ENCODE measurements at regions not wholly inside any gene's neighbourhood (a gene's known extent, or its start where the extent isn't known, plus 50 kb on each side); places are given as distances from the start of the nearest gene placed in this dataset.

DNA sequence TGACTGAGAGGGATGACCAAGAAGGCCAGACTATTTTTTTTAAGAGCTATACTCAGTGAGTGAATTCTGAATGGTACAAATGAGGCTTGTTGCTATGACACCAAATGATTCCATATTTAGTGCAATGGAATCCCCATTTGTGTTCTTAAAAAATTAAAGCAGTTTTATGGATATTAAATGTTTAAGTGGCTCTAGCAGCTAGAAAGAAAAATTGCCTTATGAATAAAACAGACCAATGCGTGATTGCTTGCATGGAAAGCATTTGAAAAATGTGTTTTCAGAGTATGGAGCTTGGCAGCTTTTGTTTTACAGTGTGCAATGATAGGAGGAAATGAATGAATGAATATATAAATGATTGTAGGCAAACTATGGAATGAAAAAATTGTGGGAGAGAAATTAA, 238.8 kb upstream of the DPP10 start:
- Histone ChIP-seq H3K27ac (ENCODE audit: low read depth in 1 of 2, low read length in 1 of 2) (no peak overlapping the region), H3K4me1 (ENCODE audit: control insufficient read depth in 5 of 5, insufficient read depth in 5 of 5, low read length in 5 of 5) (no peaks in the 10 kb centered on the region), H3K9ac (ENCODE audit: insufficient read depth in 1 of 2, low read length in 2 of 2) (no peak overlapping the region), H3K36me3 (ENCODE audit: control insufficient read depth in 4 of 4, insufficient read depth in 4 of 4, low read length in 4 of 4) (no peaks in the 10 kb centered on the region), H3K4me3 (no peak overlapping the region), H3K9me3 (ENCODE audit: control insufficient read depth in 4 of 4, insufficient read depth in 3 of 4, low read length in 3 of 4) (peaks cover 0 to 3% (median 0%) of the 10 kb centered on the region in 4 donors), H3K27me3 (ENCODE audit: control insufficient read depth in 3 of 3, insufficient read depth in 3 of 3, low read length in 2 of 3) (no peaks in the 10 kb centered on the region)
- ATAC-seq (ENCODE audit: insufficient read depth, low FRiP score) (no peak), DNase-seq (no peak)
- 51 to 84% methylated on average over 1 of the region's 1 CpG for WGBS, 2 donors
- TF ChIP-seq, protein P1, sequence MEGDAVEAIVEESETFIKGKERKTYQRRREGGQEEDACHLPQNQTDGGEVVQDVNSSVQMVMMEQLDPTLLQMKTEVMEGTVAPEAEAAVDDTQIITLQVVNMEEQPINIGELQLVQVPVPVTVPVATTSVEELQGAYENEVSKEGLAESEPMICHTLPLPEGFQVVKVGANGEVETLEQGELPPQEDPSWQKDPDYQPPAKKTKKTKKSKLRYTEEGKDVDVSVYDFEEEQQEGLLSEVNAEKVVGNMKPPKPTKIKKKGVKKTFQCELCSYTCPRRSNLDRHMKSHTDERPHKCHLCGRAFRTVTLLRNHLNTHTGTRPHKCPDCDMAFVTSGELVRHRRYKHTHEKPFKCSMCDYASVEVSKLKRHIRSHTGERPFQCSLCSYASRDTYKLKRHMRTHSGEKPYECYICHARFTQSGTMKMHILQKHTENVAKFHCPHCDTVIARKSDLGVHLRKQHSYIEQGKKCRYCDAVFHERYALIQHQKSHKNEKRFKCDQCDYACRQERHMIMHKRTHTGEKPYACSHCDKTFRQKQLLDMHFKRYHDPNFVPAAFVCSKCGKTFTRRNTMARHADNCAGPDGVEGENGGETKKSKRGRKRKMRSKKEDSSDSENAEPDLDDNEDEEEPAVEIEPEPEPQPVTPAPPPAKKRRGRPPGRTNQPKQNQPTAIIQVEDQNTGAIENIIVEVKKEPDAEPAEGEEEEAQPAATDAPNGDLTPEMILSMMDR (IDR thresholded peaks at IDR 0.05; ENCODE audit: control extremely low read depth, extremely low read depth): no peak

DNA sequence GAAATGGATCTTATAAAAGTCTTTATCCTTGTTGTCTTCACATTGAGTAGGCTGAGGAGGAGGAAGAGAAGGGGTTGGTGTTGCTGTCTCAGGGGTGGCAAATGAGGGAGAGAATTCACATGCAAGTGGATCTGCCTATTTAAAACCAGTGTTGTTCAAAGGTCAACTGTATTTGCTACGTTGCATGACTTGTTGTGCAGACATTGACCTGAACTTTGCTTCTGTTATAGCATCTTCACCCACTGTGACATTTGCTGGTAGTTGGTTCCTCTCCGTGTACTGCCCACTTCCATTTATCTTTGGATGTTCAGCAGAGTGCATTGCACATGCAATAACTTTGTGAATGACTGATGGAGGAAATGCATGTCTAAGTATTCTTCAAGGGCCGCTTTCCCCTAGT, 228.6 kb upstream of the DPP10 start:
- H3K4me1 ChIP-seq (ENCODE audit: control insufficient read depth in 5 of 5, insufficient read depth in 5 of 5, low read length in 5 of 5): peaks cover 0 to 19% (median 7%) of the 10 kb centered on the region in 5 donors
- WGBS, 2 donors: 78 to 83% methylated on average over 3 of the region's 3 CpGs
- H3K36me3 ChIP-seq (ENCODE audit: control insufficient read depth in 4 of 4, insufficient read depth in 4 of 4, low read length in 4 of 4): no peaks in the 10 kb centered on the region
- TF ChIP-seq, protein P1 (IDR thresholded peaks at IDR 0.05; ENCODE audit: control extremely low read depth, extremely low read depth): no peak
- H3K4me3 ChIP-seq: no peak overlapping the region
- DNase-seq: no peak
- H3K9ac ChIP-seq (ENCODE audit: insufficient read depth in 1 of 2, low read length in 2 of 2): no peak overlapping the region
- no peak for ATAC-seq (ENCODE audit: insufficient read depth, low FRiP score)
- H3K27me3 ChIP-seq (ENCODE audit: control insufficient read depth in 3 of 3, insufficient read depth in 3 of 3, low read length in 2 of 3): no peaks in the 10 kb centered on the region
- H3K9me3 ChIP-seq (ENCODE audit: control insufficient read depth in 4 of 4, insufficient read depth in 3 of 4, low read length in 3 of 4): no peaks in the 10 kb centered on the region
- H3K27ac ChIP-seq (ENCODE audit: low read depth in 1 of 2, low read length in 1 of 2): no peak overlapping the region

DNA sequence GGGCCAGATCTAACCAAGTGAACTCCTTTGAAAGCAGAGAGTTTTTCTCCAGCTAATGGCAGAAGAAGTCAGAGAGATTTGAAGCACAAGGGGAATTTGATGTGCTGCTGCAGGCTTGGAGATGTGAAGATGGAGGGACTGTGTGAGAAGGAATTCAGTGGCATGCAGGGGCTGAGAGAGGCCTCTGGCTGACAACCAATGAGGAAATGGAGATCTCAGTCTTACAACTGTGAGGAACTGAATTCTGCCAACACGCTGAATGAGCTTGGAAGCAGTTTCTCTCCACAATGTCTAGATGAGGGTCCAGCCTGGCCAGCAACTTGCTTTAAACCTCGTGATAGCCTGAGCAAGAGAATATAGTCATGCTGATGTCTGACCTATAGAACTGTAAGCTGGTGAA, 224.1 kb upstream of the DPP10 start:
- H3K27me3 ChIP-seq (ENCODE audit: control insufficient read depth in 3 of 3, insufficient read depth in 3 of 3, low read length in 2 of 3): no peaks in the 10 kb centered on the region
- no peak overlapping the region for H3K9ac ChIP-seq (ENCODE audit: insufficient read depth in 1 of 2, low read length in 2 of 2)
- ATAC-seq (ENCODE audit: insufficient read depth, low FRiP score) (no peak), DNase-seq (peak; percentile 32 to 70 (median 56))
- no peak overlapping the region for H3K27ac ChIP-seq (ENCODE audit: low read depth in 1 of 2, low read length in 1 of 2)
- WGBS, 2 donors: 58 to 64% methylated on average over 2 of the region's 2 CpGs
- TF ChIP-seq, protein P1 (IDR thresholded peaks at IDR 0.05; ENCODE audit: control extremely low read depth, extremely low read depth): no peak
- no peaks in the 10 kb centered on the region for H3K9me3 ChIP-seq (ENCODE audit: control insufficient read depth in 4 of 4, insufficient read depth in 3 of 4, low read length in 3 of 4)
- H3K36me3 ChIP-seq (ENCODE audit: control insufficient read depth in 4 of 4, insufficient read depth in 4 of 4, low read length in 4 of 4): no peaks in the 10 kb centered on the region
- H3K4me1 ChIP-seq (ENCODE audit: control insufficient read depth in 5 of 5, insufficient read depth in 5 of 5, low read length in 5 of 5): peaks cover 0 to 26% (median 13%) of the 10 kb centered on the region in 5 donors
- H3K4me3 ChIP-seq: no peak overlapping the region

DNA sequence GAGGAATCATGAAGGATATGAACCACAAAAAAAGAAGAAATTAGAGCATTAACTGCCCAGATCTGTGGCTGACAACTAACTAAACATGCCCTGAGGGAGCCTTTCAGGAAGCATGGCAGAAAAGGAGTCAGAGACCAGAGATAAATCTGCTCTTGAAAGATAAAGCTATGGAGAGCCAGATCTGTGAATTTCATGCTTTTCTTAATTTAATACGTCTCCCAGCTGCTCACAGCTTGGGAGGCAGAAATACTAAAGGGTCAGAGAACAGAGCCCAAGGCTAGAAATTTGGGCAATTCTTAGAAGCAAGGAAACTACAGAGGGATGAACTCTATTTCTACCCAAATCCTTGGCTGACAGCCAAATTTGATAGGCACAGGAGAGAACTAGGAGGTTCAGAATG, 223.0 kb upstream of the DPP10 start:
- ATAC-seq (ENCODE audit: insufficient read depth, low FRiP score) (no peak), DNase-seq (peak in 2 of 3 donors; percentile 36 to 45)
- Histone ChIP-seq H3K27ac (ENCODE audit: low read depth in 1 of 2, low read length in 1 of 2) (peak overlapping the region in 1 of 2 donors; percentile 21), H3K36me3 (ENCODE audit: control insufficient read depth in 4 of 4, insufficient read depth in 4 of 4, low read length in 4 of 4) (no peaks in the 10 kb centered on the region), H3K9ac (ENCODE audit: insufficient read depth in 1 of 2, low read length in 2 of 2) (no peak overlapping the region), H3K27me3 (ENCODE audit: control insufficient read depth in 3 of 3, insufficient read depth in 3 of 3, low read length in 2 of 3) (no peaks in the 10 kb centered on the region), H3K4me1 (ENCODE audit: control insufficient read depth in 5 of 5, insufficient read depth in 5 of 5, low read length in 5 of 5) (peaks cover 0 to 24% (median 13%) of the 10 kb centered on the region in 5 donors), H3K4me3 (no peak overlapping the region), H3K9me3 (ENCODE audit: control insufficient read depth in 4 of 4, insufficient read depth in 3 of 4, low read length in 3 of 4) (no peaks in the 10 kb centered on the region)
- 37 to 48% methylated on average over 1 of the region's 1 CpG for WGBS, 2 donors
- TF ChIP-seq, protein P1 (IDR thresholded peaks at IDR 0.05; ENCODE audit: control extremely low read depth, extremely low read depth): no peak

All from lung (tissue), 11 donors.